ENCODE measurements at regions not wholly inside any gene's neighbourhood (a gene's known extent, or its start where the extent isn't known, plus 50 kb on each side); places are given as distances from the start of the nearest gene placed in this dataset.
A peak's percentile ranks its signal among the peaks of the same experiment; 100 is the strongest.

GRCh38 chr10:113301342-113301984 is 251.4 kb upstream of the HABP2 start:
- Histone ChIP-seq H3K27ac (ENCODE audit: low read depth) (no peak overlapping the region), H3F3A (replicated peaks; ENCODE audit: low read depth) (no peaks in the 10 kb centered on the region), H3K9me2 (ENCODE audit: insufficient read depth) (0 out of 2 replicates have a peak, but pooled peaks cover 5% of the 10 kb centered on the region), H3K79me2 (replicated peaks; ENCODE audit: insufficient read depth) (no peaks in the 10 kb centered on the region), H3K27me3 (ENCODE audit: insufficient read depth) (no peaks in the 10 kb centered on the region), H2AFZ (no peak overlapping the region), H3K4me2 (no peak overlapping the region), H3K4me3 (no peak overlapping the region), H3K36me3 (ENCODE audit: insufficient read depth) (no peaks in the 10 kb centered on the region), H4K20me1 (replicated peaks; ENCODE audit: insufficient read depth) (no peaks in the 10 kb centered on the region), H3K4me1 (ENCODE audit: insufficient read depth) (no peaks in the 10 kb centered on the region; the same call in 1 of the 2 replicates)
- peaks cover 4% of the 10 kb centered on the region for H3K27me3 Mint-ChIP-seq (ENCODE audit: insufficient read depth, low read depth, poor library complexity)
- H3K27ac Mint-ChIP-seq: no peak overlapping the region
- no peaks in the 10 kb centered on the region for H3K36me3 Mint-ChIP-seq (ENCODE audit: low read depth)
- no peaks in the 10 kb centered on the region for H3K9me3 Mint-ChIP-seq
- H3K4me3 Mint-ChIP-seq: no peak overlapping the region
- TF ChIP-seq CTCF (conservative IDR thresholded peaks at IDR 0.05; ENCODE audit: low read depth in 2 of 2) (peak; percentile 66 to 72), REST (IDR thresholded peaks at IDR 0.05; ENCODE audit: unreplicated experiment) (no peak), JUNB (IDR thresholded peaks at IDR 0.05; ENCODE audit: unreplicated experiment) (no peak), NANOG (IDR thresholded peaks at IDR 0.05; ENCODE audit: borderline replicate concordance) (no peak), ZNF331 (CRISPR knock-in tag; IDR thresholded peaks at IDR 0.05; ENCODE audit: low read depth) (no peak)
- DNase-seq (ENCODE audit: low spot score) (peak; percentile 59), ATAC-seq (peak; percentile 32; the same call in 2 of the 3 replicates)
- H3K4me1 Mint-ChIP-seq: peaks cover 20% of the 10 kb centered on the region

GRCh38 chr10:113302062-113302461 is 250.8 kb upstream of the HABP2 start:
- Histone ChIP-seq H3K4me1 (ENCODE audit: insufficient read depth) (no peaks in the 10 kb centered on the region; the same call in 1 of the 2 replicates), H3K9me2 (ENCODE audit: insufficient read depth) (0 out of 2 replicates have a peak, but pooled peaks cover 5% of the 10 kb centered on the region), H4K20me1 (replicated peaks; ENCODE audit: insufficient read depth) (no peaks in the 10 kb centered on the region), H3K4me2 (no peak overlapping the region), H3F3A (replicated peaks; ENCODE audit: low read depth) (no peaks in the 10 kb centered on the region), H3K27ac (ENCODE audit: low read depth) (no peak overlapping the region), H3K4me3 (no peak overlapping the region), H3K27me3 (ENCODE audit: insufficient read depth) (no peaks in the 10 kb centered on the region), H2AFZ (no peak overlapping the region), H3K36me3 (ENCODE audit: insufficient read depth) (no peaks in the 10 kb centered on the region), H3K79me2 (replicated peaks; ENCODE audit: insufficient read depth) (no peaks in the 10 kb centered on the region)
- DNase-seq (ENCODE audit: low spot score) (no peak), ATAC-seq (no peak)
- peaks cover 4% of the 10 kb centered on the region for H3K27me3 Mint-ChIP-seq (ENCODE audit: insufficient read depth, low read depth, poor library complexity)
- H3K27ac Mint-ChIP-seq: no peak overlapping the region
- no peaks in the 10 kb centered on the region for H3K9me3 Mint-ChIP-seq
- H3K36me3 Mint-ChIP-seq (ENCODE audit: low read depth): no peaks in the 10 kb centered on the region
- TF ChIP-seq EZH2 (IDR thresholded peaks at IDR 0.05; ENCODE audit: low read depth, unreplicated experiment): no peak
- TF ChIP-seq STAT1 (IDR thresholded peaks at IDR 0.05; ENCODE audit: unreplicated experiment): no peak
- no peak for TF ChIP-seq NANOG (IDR thresholded peaks at IDR 0.05; ENCODE audit: borderline replicate concordance)
- TF ChIP-seq EZH2phosphoT487 (IDR thresholded peaks at IDR 0.05; ENCODE audit: unreplicated experiment): no peak
- TF ChIP-seq POLR2AphosphoS5 (IDR thresholded peaks at IDR 0.05; ENCODE audit: low read depth): no peak
- no peak for TF ChIP-seq JUNB (IDR thresholded peaks at IDR 0.05; ENCODE audit: unreplicated experiment)
- TF ChIP-seq REST (IDR thresholded peaks at IDR 0.05; ENCODE audit: unreplicated experiment): no peak
- no peak for TF ChIP-seq ZNF331 (CRISPR knock-in tag; IDR thresholded peaks at IDR 0.05; ENCODE audit: low read depth)
- no peak for TF ChIP-seq ETS1 (IDR thresholded peaks at IDR 0.05)
- H3K4me1 Mint-ChIP-seq: peaks cover 20% of the 10 kb centered on the region
- H3K4me3 Mint-ChIP-seq: no peak overlapping the region
